Fibroblast of the aortic adventitia (primary cell): ENCODE measurements at regions not wholly inside any gene's neighbourhood (a gene's known extent, or its start where the extent isn't known, plus 50 kb on each side); places are given as distances from the start of the nearest gene placed in this dataset.

Experiments used
- DNase-seq: peaks from one replicate; pipeline ENCODE4 v3.0.0-alpha.2; 2010; ENCODE audit warnings: low read depth
- H3K4me3 ChIP-seq: 2 replicates; pipeline ENCODE4 v1.5.1; 2011; ENCODE audit warnings: low read depth, mild to moderate bottlenecking, control low read depth, low read length, moderate library complexity
- CTCF ChIP-seq: IDR thresholded peaks from 2 replicates; pipeline ENCODE4 v1.5.1; 2011; ENCODE audit warnings: mild to moderate bottlenecking, low read length, control low read depth, inconsistent platforms; ENCODE audit not compliant: insufficient read depth

- no peak overlapping the region for H3K4me3 ChIP-seq
- TF ChIP-seq CTCF: no peak
- no peak for DNase-seq
Observed at GRCh38 chr15:38646716-38647115, 82.1 kb upstream of the RASGRP1 start.

GRCh38 chr15:38647683-38648082, 83.1 kb upstream of the RASGRP1 start:
- no peak overlapping the region for H3K4me3 ChIP-seq
- TF ChIP-seq CTCF: peak; percentile 42
- DNase-seq: peak; percentile 32

- no peak for DNase-seq
- no peak for TF ChIP-seq CTCF
Observed at GRCh38 chr15:38648121-38648843, 83.7 kb upstream of the RASGRP1 start.

GRCh38 chr15:38650384-38650783, 85.8 kb upstream of the RASGRP1 start:
- no peak overlapping the region for H3K4me3 ChIP-seq
- no peak for TF ChIP-seq CTCF
- DNase-seq: no peak

More at GRCh38 chr15:38648121-38648843, 83.7 kb upstream of the RASGRP1 start:
- H3K4me3 ChIP-seq: no peak overlapping the region

GRCh38 chr15:38650936-38651327, 86.3 kb upstream of the RASGRP1 start:
- TF ChIP-seq CTCF: no peak
- no peak overlapping the region for H3K4me3 ChIP-seq
- no peak for DNase-seq

GRCh38 chr15:38651328-38652038, 86.9 kb upstream of the RASGRP1 start:
- TF ChIP-seq CTCF: no peak
- H3K4me3 ChIP-seq: no peak overlapping the region
- no peak for DNase-seq
